GM23338 (cell line): ENCODE measurements at regions not wholly inside any gene's neighbourhood (a gene's known extent, or its start where the extent isn't known, plus 50 kb on each side); places are given as distances from the start of the nearest gene placed in this dataset.
"Not testable (repeated sequence)": the region's sequence is repeated elsewhere in the genome, so short reads cannot be mapped to it uniquely, and the experiment has no call there.

Experiments
- ATAC-seq: fragments of 200-7000 bp; cut with Tn5 transposase; 3 replicates; pipeline ENCODE4 v1.9.1; 2020
- DNase-seq: peaks from one replicate; pipeline ENCODE4 v3.0.0-alpha.2; 2015; ENCODE audit warnings: low spot score
- H2AFZ ChIP-seq: fragments of 200-600 bp; sonication (generic); 2 replicates; pipeline ENCODE4 v1.8.0; 2016; ENCODE audit warnings: antibody characterized with exemption, mild to moderate bottlenecking, moderate library complexity
- H3F3A ChIP-seq: fragments of 200-600 bp; sonication (generic); replicated peaks from 2 replicates; pipeline ENCODE4 v1.8.0; 2017; ENCODE audit warnings: antibody characterized with exemption, mixed run types, low read depth
- H3K27ac ChIP-seq: fragments of 200-600 bp; sonication (generic); 2 replicates; pipeline ENCODE4 v1.6.1; 2016; ENCODE audit warnings: low read depth
- H3K27me3 ChIP-seq: fragments of 200-600 bp; sonication (generic); 2 replicates; pipeline ENCODE4 v1.8.0; 2016; ENCODE audit warnings: mild to moderate bottlenecking, mixed run types, moderate library complexity; ENCODE audit not compliant: insufficient read depth
- H3K36me3 ChIP-seq: fragments of 200-600 bp; sonication (generic); 2 replicates; pipeline ENCODE4 v1.8.0; 2016; ENCODE audit warnings: mild to moderate bottlenecking; ENCODE audit not compliant: insufficient read depth
- H3K4me1 ChIP-seq: fragments of 200-600 bp; sonication (generic); 2 replicates; pipeline ENCODE4 v1.8.0; 2016; ENCODE audit warnings: mild to moderate bottlenecking, moderate library complexity; ENCODE audit not compliant: insufficient read depth
- H3K4me2 ChIP-seq: fragments of 200-600 bp; sonication (generic); 2 replicates; pipeline ENCODE4 v1.7.1; 2017; ENCODE audit warnings: mixed run types
- H3K4me3 ChIP-seq: fragments of 200-600 bp; sonication (generic); 2 replicates; pipeline ENCODE4 v1.6.1; 2016; ENCODE audit warnings: mixed run types
- H3K79me2 ChIP-seq: fragments of 200-600 bp; sonication (generic); replicated peaks from 2 replicates; pipeline ENCODE4 v1.8.0; 2017; ENCODE audit warnings: mild to moderate bottlenecking; ENCODE audit not compliant: insufficient read depth
- H3K9me2 ChIP-seq: fragments of 200-600 bp; sonication (generic); 2 replicates; pipeline ENCODE4 v1.8.0; 2017; ENCODE audit not compliant: insufficient read depth
- H4K20me1 ChIP-seq: fragments of 200-600 bp; sonication (generic); replicated peaks from 2 replicates; pipeline ENCODE4 v1.8.0; 2017; ENCODE audit warnings: mild to moderate bottlenecking; ENCODE audit not compliant: insufficient read depth
- H3K27ac Mint-ChIP-seq: 2 replicates; pipeline ENCODE4 v1.8.0; 2020; ENCODE audit warnings: inconsistent platforms, mild to moderate bottlenecking, moderate library complexity, mixed read lengths
- H3K27me3 Mint-ChIP-seq: 3 replicates; pipeline ENCODE4 v1.8.0; 2022; ENCODE audit warnings: low read depth, mild to moderate bottlenecking, moderate library complexity, mixed read lengths, inconsistent platforms; ENCODE audit not compliant: insufficient read depth, poor library complexity
- H3K36me3 Mint-ChIP-seq: 3 replicates; pipeline ENCODE4 v1.8.0; 2021; ENCODE audit warnings: low read depth, mild to moderate bottlenecking, inconsistent platforms, moderate library complexity, mixed read lengths
- H3K4me1 Mint-ChIP-seq: 3 replicates; pipeline ENCODE4 v1.8.0; 2020; ENCODE audit warnings: mild to moderate bottlenecking, inconsistent platforms, mixed read lengths
- H3K4me3 Mint-ChIP-seq: 3 replicates; pipeline ENCODE4 v1.8.0; 2021; ENCODE audit warnings: moderate library complexity, mild to moderate bottlenecking, inconsistent platforms, mixed read lengths
- H3K9me3 Mint-ChIP-seq: 3 replicates; pipeline ENCODE4 v1.8.0; 2020; ENCODE audit warnings: moderate library complexity, mild to moderate bottlenecking, inconsistent platforms, mixed read lengths
- CREB1 ChIP-seq: fragments of 250-450 bp; sonication (Bioruptor Pico); IDR thresholded peaks from 2 replicates; pipeline ENCODE4 v1.5.0; 2020; ENCODE audit warnings: low read depth, mild to moderate bottlenecking, moderate library complexity
- EZH2 ChIP-seq: fragments of 200-600 bp; sonication (generic); IDR thresholded peaks from one replicate; pipeline ENCODE4 v1.8.0; 2017; ENCODE audit warnings: antibody characterized with exemption, mild to moderate bottlenecking, low read depth; ENCODE audit not compliant: unreplicated experiment
- NANOG ChIP-seq: IDR thresholded peaks from 2 replicates; pipeline ENCODE4 v1.6.1; 2016; ENCODE audit warnings: antibody characterized with exemption, borderline replicate concordance
- STAT1 ChIP-seq: IDR thresholded peaks from one replicate; pipeline ENCODE4 v1.6.1; 2016; ENCODE audit warnings: antibody characterized with exemption; ENCODE audit not compliant: unreplicated experiment
- ZNF114 ChIP-seq: fragments of 250-450 bp; sonication (Bioruptor Pico); IDR thresholded peaks from 2 replicates; pipeline ENCODE4 v1.5.0; 2020; ENCODE audit warnings: mild to moderate bottlenecking, moderate library complexity
- ZNF331 ChIP-seq: fragments of 250-450 bp; sonication (Bioruptor Pico); IDR thresholded peaks from 2 replicates; pipeline ENCODE4 v1.5.0; 2020; ENCODE audit warnings: low read depth, mild to moderate bottlenecking, moderate library complexity

DNA sequence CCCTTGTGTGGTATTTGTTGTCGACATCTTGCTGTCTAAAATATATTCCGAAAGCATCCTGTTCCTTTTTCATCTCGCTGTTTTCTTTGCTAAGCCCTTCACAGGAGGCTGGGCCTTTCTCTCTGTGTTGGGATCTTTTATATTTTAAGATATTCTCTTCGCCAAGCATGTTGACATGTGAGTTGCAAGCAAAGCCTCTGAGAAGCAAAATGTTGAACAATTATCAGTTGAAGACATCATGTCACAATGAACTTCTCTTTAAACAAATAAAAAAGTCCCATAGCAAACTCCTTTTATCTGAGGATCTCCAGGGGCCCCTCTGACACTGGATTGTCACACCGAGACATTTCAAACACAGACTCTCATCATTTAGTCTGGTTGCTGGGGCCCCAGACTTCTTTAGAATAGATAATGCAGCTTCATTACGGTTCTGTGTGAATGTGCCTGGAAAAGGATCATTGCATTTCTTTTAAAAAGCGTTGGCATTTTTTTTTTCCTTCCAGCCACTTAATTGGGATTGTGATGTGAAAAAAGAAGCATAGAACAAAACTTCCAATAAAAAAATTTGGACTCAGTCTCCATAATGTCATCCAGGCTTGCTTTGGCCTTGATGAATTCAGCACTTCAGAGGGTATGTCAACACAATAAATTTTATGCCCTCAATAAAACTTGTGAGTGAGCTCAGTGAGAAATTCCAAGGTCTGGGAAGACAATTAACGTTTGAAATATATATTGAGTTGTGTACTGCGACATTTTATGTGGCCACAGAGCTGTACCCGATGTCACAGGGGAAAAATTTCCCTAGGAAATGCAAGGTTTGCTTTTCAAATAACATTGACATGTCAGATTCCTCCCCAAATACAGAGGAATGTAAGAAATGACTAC lies 496.8 kb downstream of the XYLT1 start:
- H3K36me3 ChIP-seq = no peaks in the 10 kb centered on the region
- H2AFZ ChIP-seq = no peak overlapping the region
- ATAC-seq (no peak), DNase-seq (no peak)
- H3K9me2 ChIP-seq = peaks cover 6% of the 10 kb centered on the region
- no peaks in the 10 kb centered on the region for H3K27me3 ChIP-seq
- Mint-ChIP-seq H3K36me3 (no peaks in the 10 kb centered on the region), H3K27ac (no peak overlapping the region), H3K27me3 (peaks cover 6% of the 10 kb centered on the region), H3K9me3 (no peaks in the 10 kb centered on the region), H3K4me3 (no peak overlapping the region), H3K4me1 (no peaks in the 10 kb centered on the region)
- H3K27ac ChIP-seq = no peak overlapping the region
- H3F3A ChIP-seq = no peaks in the 10 kb centered on the region
- no peaks in the 10 kb centered on the region for H3K4me1 ChIP-seq
- TF ChIP-seq NANOG (no peak), CREB1 (no peak), ZNF331 (CRISPR knock-in tag) (no peak), EZH2 (no peak), ZNF114 (CRISPR knock-in tag) (no peak)
- H4K20me1 ChIP-seq = no peaks in the 10 kb centered on the region
- H3K79me2 ChIP-seq = no peaks in the 10 kb centered on the region
- H3K4me3 ChIP-seq = no peak overlapping the region
- H3K4me2 ChIP-seq = no peak overlapping the region

DNA sequence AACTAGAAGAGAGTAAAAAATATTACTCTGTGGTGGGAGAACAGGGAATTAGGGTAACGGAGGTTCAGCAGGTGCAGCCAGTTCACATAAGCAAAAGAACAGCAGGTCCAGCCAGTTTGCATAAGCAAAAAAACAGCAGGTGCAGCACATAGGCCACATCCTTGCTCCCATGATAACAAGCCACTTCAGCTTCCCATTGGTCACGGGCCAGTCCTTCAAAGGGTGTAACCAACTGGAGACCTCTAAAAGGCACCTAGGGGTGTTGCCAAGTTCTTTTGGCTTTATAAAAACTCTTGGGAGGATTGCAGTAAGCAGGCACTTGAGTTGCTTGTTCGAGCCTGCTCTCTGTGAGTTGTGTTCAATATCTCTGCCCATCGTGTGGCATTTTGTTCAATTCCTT lies 488.1 kb downstream of the XYLT1 start:
- H3K27ac Mint-ChIP-seq = no peak overlapping the region
- Histone ChIP-seq H3K27me3 (no peaks in the 10 kb centered on the region), H3K4me3 (no peak overlapping the region), H3K79me2 (no peaks in the 10 kb centered on the region), H3K36me3 (no peaks in the 10 kb centered on the region), H3K9me2 (no peaks in the 10 kb centered on the region), H3K27ac (no peak overlapping the region), H2AFZ (no peak overlapping the region), H3F3A (no peaks in the 10 kb centered on the region), H4K20me1 (no peaks in the 10 kb centered on the region), H3K4me2 (no peak overlapping the region), H3K4me1 (no peaks in the 10 kb centered on the region)
- no peaks in the 10 kb centered on the region for H3K4me1 Mint-ChIP-seq
- ATAC-seq (no peak), DNase-seq (no peak)
- no peaks in the 10 kb centered on the region; the same call in 2 of the 3 replicates for H3K9me3 Mint-ChIP-seq
- no peaks in the 10 kb centered on the region for H3K27me3 Mint-ChIP-seq
- H3K4me3 Mint-ChIP-seq = no peak overlapping the region
- H3K36me3 Mint-ChIP-seq = no peaks in the 10 kb centered on the region
- no peak for TF ChIP-seq EZH2

DNA sequence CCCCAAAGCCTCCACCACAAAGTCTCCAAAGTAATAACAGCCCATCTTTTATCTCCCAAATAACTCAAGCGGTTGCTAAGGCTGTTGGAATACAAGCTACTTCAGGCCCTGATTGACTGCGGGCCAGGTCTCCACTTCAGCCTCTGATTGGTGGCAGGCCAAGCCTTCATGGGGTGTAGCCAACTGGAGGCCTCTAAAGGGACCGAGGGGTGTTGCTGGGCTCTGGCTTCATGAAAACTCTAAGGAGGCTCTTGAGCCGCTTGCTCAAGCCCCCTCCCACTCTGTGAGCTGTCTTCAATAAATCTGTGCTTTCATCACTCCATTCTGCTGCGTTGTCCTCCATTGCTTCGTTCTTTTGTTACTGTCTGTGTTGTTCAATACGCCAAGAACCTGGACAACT lies 487.2 kb downstream of the XYLT1 start:
- no peaks in the 10 kb centered on the region for H3K36me3 Mint-ChIP-seq
- Histone ChIP-seq H3K27ac (no peak overlapping the region), H3K4me2 (no peak overlapping the region), H3K79me2 (no peaks in the 10 kb centered on the region), H3K27me3 (no peaks in the 10 kb centered on the region), H3K9me2 (no peaks in the 10 kb centered on the region), H3K4me1 (no peaks in the 10 kb centered on the region), H3K4me3 (no peak overlapping the region), H2AFZ (no peak overlapping the region), H3K36me3 (no peaks in the 10 kb centered on the region), H3F3A (no peaks in the 10 kb centered on the region), H4K20me1 (no peaks in the 10 kb centered on the region)
- H3K9me3 Mint-ChIP-seq = no peaks in the 10 kb centered on the region; the same call in 2 of the 3 replicates
- no peak overlapping the region for H3K4me3 Mint-ChIP-seq
- TF ChIP-seq STAT1 (no peak), ZNF331 (CRISPR knock-in tag) (no peak), NANOG (no peak)
- H3K27me3 Mint-ChIP-seq = no peaks in the 10 kb centered on the region
- H3K27ac Mint-ChIP-seq = no peak overlapping the region
- H3K4me1 Mint-ChIP-seq = no peaks in the 10 kb centered on the region
- DNase-seq (no peak), ATAC-seq (no peak)

DNA sequence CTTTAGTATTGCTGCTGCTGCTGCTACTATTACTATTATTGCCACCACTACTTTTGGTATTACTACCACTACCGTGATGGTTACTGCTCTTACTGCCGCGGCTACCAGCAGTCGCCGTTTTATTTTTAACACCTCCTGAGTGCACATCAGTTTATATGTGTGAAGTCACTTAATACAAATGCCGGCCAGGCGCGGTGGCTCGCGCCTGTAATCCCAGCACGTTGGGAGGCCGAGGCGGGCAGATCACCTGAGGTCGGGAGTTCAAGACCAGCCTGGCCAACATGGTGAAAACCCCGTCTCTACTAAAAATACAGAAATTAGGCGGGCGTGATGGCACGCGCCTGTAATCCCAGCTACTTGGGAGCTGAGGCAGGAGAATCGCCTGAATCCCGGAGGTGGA lies 486.7 kb downstream of the XYLT1 start:
- H3K27me3 Mint-ChIP-seq, DNase-seq, H3K27me3 ChIP-seq, H3K79me2 ChIP-seq, H3K9me2 ChIP-seq, H3K36me3 Mint-ChIP-seq, H3K4me2 ChIP-seq, H4K20me1 ChIP-seq, H3K9me3 Mint-ChIP-seq, H3F3A ChIP-seq, H3K4me1 ChIP-seq, H3K27ac Mint-ChIP-seq, ATAC-seq, H3K4me1 Mint-ChIP-seq, H3K36me3 ChIP-seq, H3K4me3 Mint-ChIP-seq, H2AFZ ChIP-seq, H3K4me3 ChIP-seq, H3K27ac ChIP-seq: not testable (repeated sequence)
